ENCODE measurements at regions not wholly inside any gene's neighbourhood (a gene's known extent, or its start where the extent isn't known, plus 50 kb on each side); places are given as distances from the start of the nearest gene placed in this dataset.

GRCh38 chr13:95496485-95496884, 56.0 kb upstream of the CLDN10 start:
- intact Hi-C loops (cut with micrococcal nuclease), result no loop called here

- intact Hi-C loops (cut with micrococcal nuclease), result no loop called here
Measured at GRCh38 chr13:95497381-95497807, 55.1 kb upstream of the CLDN10 start.

- intact Hi-C loops (cut with micrococcal nuclease), result no loop called here
Measured at GRCh38 chr13:95498886-95499285, 53.6 kb upstream of the CLDN10 start.

- intact Hi-C loops (cut with micrococcal nuclease), result no loop called here
Measured at GRCh38 chr13:95499811-95500712, 52.5 kb upstream of the CLDN10 start.

GRCh38 chr13:95502216-95502615, 50.3 kb upstream of the CLDN10 start:
- intact Hi-C loops (cut with micrococcal nuclease), result no loop called here
